GM18505 (cell line): ENCODE measurements at regions not wholly inside any gene's neighbourhood (a gene's known extent, or its start where the extent isn't known, plus 50 kb on each side); places are given as distances from the start of the nearest gene placed in this dataset.
"Not testable (repeated sequence)": the region's sequence is repeated elsewhere in the genome, so short reads cannot be mapped to it uniquely, and the experiment has no call there.

Experiments
- ATAC-seq: cut with Tn5 transposase; IDR thresholded peaks from one replicate; pipeline ENCODE4 v1.9.1; 2021; ENCODE audit not compliant: unreplicated experiment
- POLR2A ChIP-seq: IDR thresholded peaks from 4 replicates; pipeline ENCODE4 v1.6.1; 2011; ENCODE audit warnings: borderline replicate concordance; ENCODE audit not compliant: insufficient read depth, insufficient read length; ENCODE audit errors: extremely low read depth

DNA sequence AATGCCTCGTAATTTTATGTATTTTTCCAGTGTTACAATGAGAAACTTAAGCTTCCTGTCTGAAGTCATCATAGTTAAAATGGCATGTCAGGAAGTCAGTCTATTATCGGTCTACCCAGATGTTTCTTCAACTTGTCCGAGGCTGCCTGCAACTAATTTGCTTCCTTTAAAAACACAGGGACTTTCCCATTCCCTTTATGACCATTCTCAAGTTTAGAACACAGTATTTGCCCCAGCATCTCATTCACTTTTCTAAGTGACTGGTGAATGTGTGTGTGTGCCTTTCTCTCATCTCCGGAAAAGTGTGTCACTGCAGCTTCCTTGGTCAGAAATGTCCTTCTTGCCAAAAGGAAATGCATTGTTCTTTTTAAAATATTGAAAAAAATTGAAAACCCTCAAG lies 466.6 kb downstream of the RAP2B start:
- ATAC-seq, result no peak
- TF ChIP-seq POLR2A, result no peak

DNA sequence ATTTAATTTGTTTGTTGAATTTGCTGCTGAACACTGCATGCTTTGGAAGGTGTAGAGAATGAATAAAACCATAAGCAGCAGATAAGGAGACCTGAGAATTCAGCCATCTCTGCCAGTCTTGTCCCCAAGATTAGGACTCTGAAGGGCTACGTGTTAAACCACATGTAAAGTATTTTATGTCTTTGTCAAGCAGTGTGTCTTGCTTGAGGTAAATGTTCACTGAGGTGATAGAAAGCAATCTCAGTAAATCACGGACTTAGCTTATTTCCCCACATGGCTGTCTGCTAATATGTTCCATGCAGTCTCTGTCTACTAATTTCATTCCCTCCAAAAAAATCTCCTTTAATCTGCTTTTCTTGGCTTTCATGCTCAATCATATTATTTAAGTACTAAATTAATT lies 467.1 kb downstream of the RAP2B start:
- ATAC-seq, result no peak
- TF ChIP-seq POLR2A, result no peak

DNA sequence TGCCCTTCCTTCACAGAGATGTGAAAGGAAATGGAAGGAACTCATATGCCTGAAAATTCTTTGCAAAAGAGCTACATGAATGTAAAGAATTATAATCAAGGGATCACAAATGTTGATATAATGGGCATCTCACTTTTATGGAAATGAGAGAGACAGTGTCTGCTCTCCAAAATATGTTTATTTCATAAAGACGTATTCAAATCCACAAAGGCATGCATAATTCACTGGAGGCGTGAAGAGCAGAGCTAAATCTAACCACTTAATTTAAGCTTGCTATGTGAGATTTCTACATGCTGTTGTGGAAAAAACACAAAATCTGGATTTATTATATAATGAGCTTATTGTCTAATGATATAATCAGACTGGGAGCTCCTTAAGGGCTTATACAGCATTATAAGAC lies 469.1 kb downstream of the RAP2B start:
- ATAC-seq, result no peak
- TF ChIP-seq POLR2A, result no peak

- no peak for TF ChIP-seq POLR2A
- ATAC-seq, result no peak
Observed at GRCh38 chr3:153631664-153632063, 469.6 kb downstream of the RAP2B start.

GRCh38 chr3:153633407-153633806 lies 471.4 kb downstream of the RAP2B start:
- no peak for ATAC-seq
- TF ChIP-seq POLR2A, result no peak

DNA sequence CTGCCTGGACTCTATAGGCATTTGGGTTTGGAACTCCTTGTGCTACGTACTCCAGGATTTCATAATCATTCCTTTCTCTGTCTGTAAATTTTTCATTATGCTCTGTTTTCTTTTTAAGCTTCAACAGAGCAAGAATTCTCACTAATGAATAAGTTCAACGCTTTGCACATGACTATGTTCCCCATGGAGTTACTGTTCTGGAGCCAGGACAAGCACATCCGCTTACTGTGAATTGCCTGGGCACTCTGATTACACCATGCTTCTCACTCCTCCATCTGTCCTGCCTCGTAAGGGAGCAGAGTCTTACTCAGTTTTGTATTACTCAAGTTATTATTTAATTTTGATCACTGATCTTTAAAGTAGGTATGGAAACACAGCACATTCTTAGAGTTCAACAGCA lies 472.7 kb downstream of the RAP2B start:
- TF ChIP-seq POLR2A, result no peak
- no peak for ATAC-seq

DNA sequence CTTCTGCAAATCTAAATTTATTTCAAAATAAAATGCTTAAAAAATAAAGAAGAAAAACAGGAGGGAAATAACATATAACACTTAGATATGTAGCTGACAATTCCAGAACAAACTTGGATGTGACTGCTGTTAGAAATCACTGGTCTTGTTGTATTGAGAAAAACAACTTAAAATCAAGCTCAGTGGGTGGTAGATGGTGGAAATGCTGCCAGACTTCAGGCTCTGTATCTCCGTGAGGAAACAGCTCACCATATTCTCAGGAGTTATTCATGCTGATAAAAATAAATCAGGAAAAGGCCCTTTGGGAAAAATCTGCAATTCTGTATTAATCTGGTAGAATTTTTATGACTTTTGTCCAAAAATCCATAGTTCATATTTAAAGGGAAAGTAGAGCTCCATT lies 477.6 kb downstream of the RAP2B start:
- TF ChIP-seq POLR2A, result no peak
- ATAC-seq, result no peak

DNA sequence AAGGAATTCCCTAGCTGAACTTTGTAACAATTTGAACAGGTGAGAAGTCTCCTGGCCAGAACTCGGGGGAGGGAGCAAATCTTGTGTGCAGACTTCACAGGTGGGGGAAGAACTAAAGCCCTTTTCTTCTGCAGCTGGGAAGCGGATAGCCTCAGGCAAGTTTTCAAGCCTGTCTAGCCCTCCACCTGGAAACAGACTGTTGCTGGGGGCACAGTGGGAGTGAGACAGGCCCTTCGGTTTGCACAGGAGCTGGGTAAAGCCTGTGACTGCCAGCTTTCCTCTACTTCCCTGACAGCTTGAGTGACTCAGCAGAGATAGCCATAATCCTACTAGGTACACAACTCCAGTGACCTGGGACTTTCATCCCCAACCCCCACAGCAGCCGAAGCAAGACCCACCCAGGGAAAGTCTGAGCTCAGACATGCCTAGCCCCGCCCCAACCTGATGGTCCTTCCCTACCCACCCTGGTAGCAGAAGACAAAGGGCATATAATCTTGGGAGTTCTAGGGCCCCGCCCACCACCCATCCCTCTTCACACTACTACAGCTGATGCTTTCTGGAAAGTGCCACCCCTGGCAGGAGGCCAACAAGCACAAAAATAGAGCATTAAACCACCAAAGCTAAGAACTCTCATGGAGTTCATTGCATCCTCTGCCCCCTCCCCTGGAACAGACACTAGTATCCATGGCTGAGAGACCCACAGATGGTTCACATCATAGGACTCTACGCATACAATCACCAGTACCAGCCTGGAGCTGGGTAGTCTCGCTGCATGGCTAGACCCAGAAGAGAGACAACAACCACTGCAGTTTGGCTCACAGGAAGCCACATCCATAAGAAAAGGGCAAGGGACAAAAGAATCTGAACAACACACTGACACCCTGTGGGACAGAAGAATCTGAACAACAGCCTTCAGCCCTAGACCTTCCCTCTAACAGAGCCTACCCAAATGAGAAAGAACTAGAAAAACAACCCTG lies 479.0 kb downstream of the RAP2B start:
- no peak for ATAC-seq
- no peak for TF ChIP-seq POLR2A

DNA sequence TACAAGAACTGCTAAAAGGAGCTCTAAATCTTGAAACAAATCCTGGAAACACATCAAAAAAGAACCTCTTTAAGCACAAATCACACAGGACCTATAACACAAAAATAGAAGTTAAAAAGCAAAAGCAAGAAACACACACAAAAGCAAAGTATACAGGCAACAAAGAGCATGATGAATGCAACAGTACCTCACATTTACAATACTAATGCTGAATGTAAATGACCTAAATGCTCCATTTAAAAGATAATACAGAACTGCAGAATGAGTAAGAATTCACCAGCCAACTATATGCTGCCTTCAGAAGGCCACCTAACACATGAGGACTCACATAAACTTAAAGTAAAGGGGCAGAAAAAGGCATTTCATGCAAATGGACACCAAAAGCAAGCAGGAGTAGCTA lies 478.6 kb upstream of the ARHGEF26 start:
- not testable (repeated sequence) for ATAC-seq

DNA sequence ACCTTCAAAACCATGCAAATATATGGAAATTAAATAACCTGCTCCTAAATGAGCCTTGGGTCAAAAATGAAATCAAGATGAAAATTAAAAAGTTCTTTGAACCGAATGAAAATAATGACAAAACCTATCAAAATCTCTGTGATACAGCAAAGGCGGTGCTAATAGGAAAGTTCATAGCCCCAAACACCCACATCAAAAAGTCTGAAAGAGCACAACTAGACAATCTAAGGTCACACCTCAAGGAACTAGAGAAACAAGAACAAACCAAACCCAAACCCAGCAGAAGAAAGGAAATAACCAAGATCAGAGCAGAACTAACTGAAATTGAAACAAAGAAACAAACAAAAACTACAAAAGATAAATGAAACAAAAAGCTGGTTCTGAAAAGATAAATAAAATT lies 477.7 kb upstream of the ARHGEF26 start:
- ATAC-seq, result not testable (repeated sequence)

GRCh38 chr3:153649286-153649839 lies 471.8 kb upstream of the ARHGEF26 start:
- no peak for TF ChIP-seq POLR2A
- ATAC-seq, result no peak

- no peak for TF ChIP-seq POLR2A
- no peak for ATAC-seq
Observed at GRCh38 chr3:153652076-153652475, 469.1 kb upstream of the ARHGEF26 start.

GRCh38 chr3:153657046-153657445 lies 464.1 kb upstream of the ARHGEF26 start:
- no peak for TF ChIP-seq POLR2A
- no peak for ATAC-seq

DNA sequence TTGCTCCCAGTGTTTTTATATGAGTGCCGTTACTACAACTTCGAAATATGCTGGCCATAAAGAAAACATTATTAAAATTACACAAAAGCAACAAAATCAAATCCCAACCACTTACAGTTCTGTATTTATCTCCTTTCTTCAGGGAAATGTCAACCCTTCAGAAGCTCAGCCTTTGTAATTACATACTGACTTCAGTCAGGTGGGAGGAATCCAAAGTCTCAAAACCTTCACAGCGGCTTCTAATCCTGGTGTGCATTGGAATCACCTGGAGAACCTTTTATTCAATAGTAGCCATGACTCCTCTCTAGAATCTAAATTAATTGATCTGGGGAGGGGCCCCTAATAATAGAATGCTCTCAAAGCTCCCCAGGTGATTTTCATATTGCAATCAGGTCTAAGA lies 463.7 kb upstream of the ARHGEF26 start:
- ATAC-seq, result no peak
- no peak for TF ChIP-seq POLR2A
